GM12878 (cell line): ENCODE measurements at regions not wholly inside any gene's neighbourhood (a gene's known extent, or its start where the extent isn't known, plus 50 kb on each side); places are given as distances from the start of the nearest gene placed in this dataset.

ENCODE experiments used
- CREB1 ChIP-seq: IDR thresholded peaks from 2 replicates; pipeline ENCODE4 v1.6.1; 2012; ENCODE audit warnings: low read depth, mild to moderate bottlenecking, inconsistent platforms
- POLR2A ChIP-seq: IDR thresholded peaks from 2 replicates; pipeline ENCODE4 v1.6.1; 2011; ENCODE audit warnings: low read depth, mild to moderate bottlenecking, low read length
- RELA ChIP-seq: fragments of 450-650 bp; IDR thresholded peaks from 2 replicates; pipeline ENCODE4 v1.8.0; 2014; ENCODE audit warnings: borderline replicate concordance; ENCODE audit not compliant: partially characterized antibody
- RFX5 ChIP-seq: IDR thresholded peaks from 2 replicates; pipeline ENCODE4 v1.6.1; 2011; ENCODE audit warnings: low read depth, low read length, improper control_type of control experiment
- TF ChIP-seq, protein P1 (sequence below): IDR thresholded peaks from 2 replicates; pipeline ENCODE4 v1.6.1; 2012; ENCODE audit warnings: mild to moderate bottlenecking, low read depth, low read length
- TF ChIP-seq, protein P2 (sequence below): IDR thresholded peaks from 2 replicates; pipeline ENCODE4 v1.6.1; 2012; ENCODE audit warnings: low read depth, low read length, improper control_type of control experiment
- TF ChIP-seq, protein P3 (sequence below), 3 experiments: IDR thresholded peaks in 2 of 3; conservative IDR thresholded peaks in 1 of 3; 2 replicates each; pipeline ENCODE4 v1.5.1; 2011; ENCODE audit warnings: low read depth in 3 of 3, low read length in 3 of 3, mild to moderate bottlenecking in 3 of 3, control low read depth in 2 of 3, moderate library complexity in 2 of 3, inconsistent platforms in 1 of 3, mixed read lengths in 1 of 3; ENCODE audit not compliant: control insufficient read depth in 2 of 3, insufficient read depth in 1 of 3; ENCODE audit errors: extremely low read depth in 1 of 3

DNA sequence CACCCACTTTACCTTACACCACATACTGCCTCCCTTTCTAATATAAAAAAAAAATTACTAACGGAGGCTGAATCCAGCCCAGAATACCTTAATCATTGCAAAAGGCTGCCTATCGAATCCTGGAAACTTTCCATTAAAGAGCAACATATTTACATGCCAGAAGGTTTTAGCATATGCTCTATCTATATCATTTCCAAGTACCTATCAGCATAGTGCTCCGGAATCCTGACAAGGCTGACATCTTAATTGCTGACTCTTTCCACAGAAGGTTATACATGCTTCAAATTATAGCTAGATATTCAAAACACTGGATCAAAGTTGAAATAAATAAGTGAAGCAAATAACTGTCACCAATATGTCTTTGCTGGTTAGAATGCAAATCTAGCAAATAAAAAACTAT is 170.9 kb upstream of the CDK1 start:
- TF ChIP-seq RFX5 (no peak), POLR2A (no peak), RELA (no peak), CREB1 (no peak)
- TF ChIP-seq, protein P1, sequence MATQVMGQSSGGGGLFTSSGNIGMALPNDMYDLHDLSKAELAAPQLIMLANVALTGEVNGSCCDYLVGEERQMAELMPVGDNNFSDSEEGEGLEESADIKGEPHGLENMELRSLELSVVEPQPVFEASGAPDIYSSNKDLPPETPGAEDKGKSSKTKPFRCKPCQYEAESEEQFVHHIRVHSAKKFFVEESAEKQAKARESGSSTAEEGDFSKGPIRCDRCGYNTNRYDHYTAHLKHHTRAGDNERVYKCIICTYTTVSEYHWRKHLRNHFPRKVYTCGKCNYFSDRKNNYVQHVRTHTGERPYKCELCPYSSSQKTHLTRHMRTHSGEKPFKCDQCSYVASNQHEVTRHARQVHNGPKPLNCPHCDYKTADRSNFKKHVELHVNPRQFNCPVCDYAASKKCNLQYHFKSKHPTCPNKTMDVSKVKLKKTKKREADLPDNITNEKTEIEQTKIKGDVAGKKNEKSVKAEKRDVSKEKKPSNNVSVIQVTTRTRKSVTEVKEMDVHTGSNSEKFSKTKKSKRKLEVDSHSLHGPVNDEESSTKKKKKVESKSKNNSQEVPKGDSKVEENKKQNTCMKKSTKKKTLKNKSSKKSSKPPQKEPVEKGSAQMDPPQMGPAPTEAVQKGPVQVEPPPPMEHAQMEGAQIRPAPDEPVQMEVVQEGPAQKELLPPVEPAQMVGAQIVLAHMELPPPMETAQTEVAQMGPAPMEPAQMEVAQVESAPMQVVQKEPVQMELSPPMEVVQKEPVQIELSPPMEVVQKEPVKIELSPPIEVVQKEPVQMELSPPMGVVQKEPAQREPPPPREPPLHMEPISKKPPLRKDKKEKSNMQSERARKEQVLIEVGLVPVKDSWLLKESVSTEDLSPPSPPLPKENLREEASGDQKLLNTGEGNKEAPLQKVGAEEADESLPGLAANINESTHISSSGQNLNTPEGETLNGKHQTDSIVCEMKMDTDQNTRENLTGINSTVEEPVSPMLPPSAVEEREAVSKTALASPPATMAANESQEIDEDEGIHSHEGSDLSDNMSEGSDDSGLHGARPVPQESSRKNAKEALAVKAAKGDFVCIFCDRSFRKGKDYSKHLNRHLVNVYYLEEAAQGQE, result no peak
- TF ChIP-seq, protein P2, sequence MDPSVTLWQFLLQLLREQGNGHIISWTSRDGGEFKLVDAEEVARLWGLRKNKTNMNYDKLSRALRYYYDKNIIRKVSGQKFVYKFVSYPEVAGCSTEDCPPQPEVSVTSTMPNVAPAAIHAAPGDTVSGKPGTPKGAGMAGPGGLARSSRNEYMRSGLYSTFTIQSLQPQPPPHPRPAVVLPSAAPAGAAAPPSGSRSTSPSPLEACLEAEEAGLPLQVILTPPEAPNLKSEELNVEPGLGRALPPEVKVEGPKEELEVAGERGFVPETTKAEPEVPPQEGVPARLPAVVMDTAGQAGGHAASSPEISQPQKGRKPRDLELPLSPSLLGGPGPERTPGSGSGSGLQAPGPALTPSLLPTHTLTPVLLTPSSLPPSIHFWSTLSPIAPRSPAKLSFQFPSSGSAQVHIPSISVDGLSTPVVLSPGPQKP, result no peak
- TF ChIP-seq, protein P3, sequence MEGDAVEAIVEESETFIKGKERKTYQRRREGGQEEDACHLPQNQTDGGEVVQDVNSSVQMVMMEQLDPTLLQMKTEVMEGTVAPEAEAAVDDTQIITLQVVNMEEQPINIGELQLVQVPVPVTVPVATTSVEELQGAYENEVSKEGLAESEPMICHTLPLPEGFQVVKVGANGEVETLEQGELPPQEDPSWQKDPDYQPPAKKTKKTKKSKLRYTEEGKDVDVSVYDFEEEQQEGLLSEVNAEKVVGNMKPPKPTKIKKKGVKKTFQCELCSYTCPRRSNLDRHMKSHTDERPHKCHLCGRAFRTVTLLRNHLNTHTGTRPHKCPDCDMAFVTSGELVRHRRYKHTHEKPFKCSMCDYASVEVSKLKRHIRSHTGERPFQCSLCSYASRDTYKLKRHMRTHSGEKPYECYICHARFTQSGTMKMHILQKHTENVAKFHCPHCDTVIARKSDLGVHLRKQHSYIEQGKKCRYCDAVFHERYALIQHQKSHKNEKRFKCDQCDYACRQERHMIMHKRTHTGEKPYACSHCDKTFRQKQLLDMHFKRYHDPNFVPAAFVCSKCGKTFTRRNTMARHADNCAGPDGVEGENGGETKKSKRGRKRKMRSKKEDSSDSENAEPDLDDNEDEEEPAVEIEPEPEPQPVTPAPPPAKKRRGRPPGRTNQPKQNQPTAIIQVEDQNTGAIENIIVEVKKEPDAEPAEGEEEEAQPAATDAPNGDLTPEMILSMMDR (IDR thresholded peaks at IDR 0.05 in 2 of 3, conservative IDR thresholded peaks at IDR 0.05 in 1 of 3; ENCODE audit: control insufficient read depth in 2 of 3, extremely low read depth in 1 of 3, insufficient read depth in 1 of 3, low read depth in 3 of 3, low read length in 3 of 3), result no peak
